Fibroblast of skin of right quadriceps (primary cell): ENCODE measurements at regions not wholly inside any gene's neighbourhood (a gene's known extent, or its start where the extent isn't known, plus 50 kb on each side); places are given as distances from the start of the nearest gene placed in this dataset.
"Not testable (repeated sequence)": the region's sequence is repeated elsewhere in the genome, so short reads cannot be mapped to it uniquely, and the experiment has no call there.

Experiments used
- DNase-seq: peaks from one replicate; pipeline ENCODE4 v3.0.0-alpha.2; 2013

- peak; percentile 75 for DNase-seq
Measured at GRCh38 chr3:192968901-192969300, 51.2 kb upstream of the MB21D2 start.

GRCh38 chr3:192980632-192981031 is 63.0 kb upstream of the MB21D2 start:
- no peak for DNase-seq

- DNase-seq = peak; percentile 54
Measured at GRCh38 chr3:192986379-192986778, 68.7 kb upstream of the MB21D2 start.

- no peak for DNase-seq
Measured at GRCh38 chr3:192991356-192991755, 73.7 kb upstream of the MB21D2 start.

- DNase-seq = no peak
Measured at GRCh38 chr3:192992361-192992760, 74.7 kb upstream of the MB21D2 start.

GRCh38 chr3:192993411-192993810 is 75.8 kb upstream of the MB21D2 start:
- no peak for DNase-seq

- DNase-seq = not testable (repeated sequence)
Measured at GRCh38 chr3:193001113-193001512, 83.5 kb upstream of the MB21D2 start.

- not testable (repeated sequence) for DNase-seq
Measured at GRCh38 chr3:193003624-193004023, 86.0 kb upstream of the MB21D2 start.

- no peak for DNase-seq
Measured at GRCh38 chr3:193008654-193009053, 91.0 kb upstream of the MB21D2 start.

GRCh38 chr3:193010191-193010590 is 92.5 kb upstream of the MB21D2 start:
- DNase-seq = no peak

- no peak for DNase-seq
Measured at GRCh38 chr3:193011958-193012357, 94.3 kb upstream of the MB21D2 start.

GRCh38 chr3:193014902-193015301 is 97.2 kb upstream of the MB21D2 start:
- DNase-seq = no peak

- peak; percentile 6 for DNase-seq
Measured at GRCh38 chr3:193016437-193016901, 98.8 kb upstream of the MB21D2 start.

GRCh38 chr3:193021506-193022010 is 103.9 kb upstream of the MB21D2 start:
- DNase-seq = no peak

GRCh38 chr3:193023218-193023617 is 105.6 kb upstream of the MB21D2 start:
- DNase-seq = no peak

- DNase-seq = no peak
Measured at GRCh38 chr3:193028258-193028657, 110.6 kb upstream of the MB21D2 start.

- no peak for DNase-seq
Measured at GRCh38 chr3:193029800-193030199, 112.1 kb upstream of the MB21D2 start.

- peak; percentile 54 for DNase-seq
Measured at GRCh38 chr3:193030276-193030675, 112.6 kb upstream of the MB21D2 start.

- DNase-seq = no peak
Measured at GRCh38 chr3:193031911-193032310, 114.3 kb upstream of the MB21D2 start.

- no peak for DNase-seq
Measured at GRCh38 chr3:193033226-193033780, 115.6 kb upstream of the MB21D2 start.

GRCh38 chr3:193037828-193038227 is 120.2 kb upstream of the MB21D2 start:
- not testable (repeated sequence) for DNase-seq

GRCh38 chr3:193039058-193039457 is 121.4 kb upstream of the MB21D2 start:
- no peak for DNase-seq

GRCh38 chr3:193040836-193041672 is 123.4 kb upstream of the MB21D2 start:
- DNase-seq = peak; percentile 52

GRCh38 chr3:193046371-193046770 is 128.7 kb upstream of the MB21D2 start:
- no peak for DNase-seq
